DOHH2 (cell line): ENCODE measurements at regions not wholly inside any gene's neighbourhood (a gene's known extent, or its start where the extent isn't known, plus 50 kb on each side); places are given as distances from the start of the nearest gene placed in this dataset.

Experiments used
- EZH2phosphoT487 ChIP-seq: fragments of 200-600 bp; sonication (generic); IDR thresholded peaks from 2 replicates; pipeline ENCODE4 v1.6.1; 2017; ENCODE audit warnings: borderline replicate concordance, mild to moderate bottlenecking, antibody characterized with exemption, low read length, moderate library complexity, mixed read lengths
- TF ChIP-seq, protein P1 (sequence below): fragments of 200-600 bp; sonication (generic); IDR thresholded peaks from one replicate; pipeline ENCODE4 v1.5.1; 2014; ENCODE audit warnings: antibody characterized with exemption, mild to moderate bottlenecking, low read depth, low read length; ENCODE audit not compliant: poor library complexity, severe bottlenecking

- TF ChIP-seq, protein P1, sequence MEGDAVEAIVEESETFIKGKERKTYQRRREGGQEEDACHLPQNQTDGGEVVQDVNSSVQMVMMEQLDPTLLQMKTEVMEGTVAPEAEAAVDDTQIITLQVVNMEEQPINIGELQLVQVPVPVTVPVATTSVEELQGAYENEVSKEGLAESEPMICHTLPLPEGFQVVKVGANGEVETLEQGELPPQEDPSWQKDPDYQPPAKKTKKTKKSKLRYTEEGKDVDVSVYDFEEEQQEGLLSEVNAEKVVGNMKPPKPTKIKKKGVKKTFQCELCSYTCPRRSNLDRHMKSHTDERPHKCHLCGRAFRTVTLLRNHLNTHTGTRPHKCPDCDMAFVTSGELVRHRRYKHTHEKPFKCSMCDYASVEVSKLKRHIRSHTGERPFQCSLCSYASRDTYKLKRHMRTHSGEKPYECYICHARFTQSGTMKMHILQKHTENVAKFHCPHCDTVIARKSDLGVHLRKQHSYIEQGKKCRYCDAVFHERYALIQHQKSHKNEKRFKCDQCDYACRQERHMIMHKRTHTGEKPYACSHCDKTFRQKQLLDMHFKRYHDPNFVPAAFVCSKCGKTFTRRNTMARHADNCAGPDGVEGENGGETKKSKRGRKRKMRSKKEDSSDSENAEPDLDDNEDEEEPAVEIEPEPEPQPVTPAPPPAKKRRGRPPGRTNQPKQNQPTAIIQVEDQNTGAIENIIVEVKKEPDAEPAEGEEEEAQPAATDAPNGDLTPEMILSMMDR: no peak
- no peak for TF ChIP-seq EZH2phosphoT487
Observed at GRCh38 chrX:46279925-46280313, 265.3 kb downstream of the ZNF674 start.
